ENCODE measurements at regions not wholly inside any gene's neighbourhood (a gene's known extent, or its start where the extent isn't known, plus 50 kb on each side); places are given as distances from the start of the nearest gene placed in this dataset.
A peak's percentile ranks its signal among the peaks of the same experiment; 100 is the strongest.

DNA sequence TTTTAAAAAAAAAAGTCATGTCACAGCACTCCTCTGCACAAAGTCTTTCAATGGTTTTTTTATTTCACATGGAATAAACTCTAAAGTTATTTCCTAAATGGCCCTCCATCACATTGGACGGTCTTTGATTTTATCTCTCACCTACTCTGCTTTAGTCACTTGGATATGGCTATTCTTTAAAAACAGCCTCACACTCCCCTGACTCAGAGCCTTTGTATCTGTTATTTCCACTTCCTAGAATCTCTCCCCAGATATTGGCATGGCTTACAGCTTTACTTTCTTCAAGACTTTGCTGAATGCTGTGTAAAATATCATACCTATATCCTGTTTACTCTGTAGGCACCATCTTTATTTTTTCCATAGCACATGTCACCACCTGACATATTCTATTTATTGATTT lies 194.7 kb upstream of the MCHR2 start:
- FAIRE-seq: no peak
- DNase-seq: no peak
- H3K27ac ChIP-seq (ENCODE audit: low read depth in 2 of 2, low read length in 2 of 2): no peak overlapping the region
- TF ChIP-seq CTCF (IDR thresholded peaks at IDR 0.05; ENCODE audit: borderline replicate concordance, extremely low read depth, insufficient read depth): no peak
- no peaks in the 10 kb centered on the region for H3K27me3 ChIP-seq (ENCODE audit: control insufficient read depth, insufficient read depth, low read length)
- H3K9me3 ChIP-seq (ENCODE audit: control insufficient read depth in 2 of 3, insufficient read depth in 1 of 3, low read length in 3 of 3): no peaks in the 10 kb centered on the region
- no peak overlapping the region for H3K4me3 ChIP-seq (ENCODE audit: low read length in 3 of 3)
- no peaks in the 10 kb centered on the region for H3K36me3 ChIP-seq (ENCODE audit: control insufficient read depth in 2 of 3, insufficient read depth in 3 of 3, low read length in 3 of 3)
- no peak overlapping the region for H3K9ac ChIP-seq (ENCODE audit: low read length in 3 of 3)
- intact Hi-C loops (cut with DNase I): no loop called here
- no peaks in the 10 kb centered on the region for H3K4me1 ChIP-seq (ENCODE audit: control insufficient read depth in 2 of 3, insufficient read depth in 2 of 3, low read depth in 1 of 3, low read length in 3 of 3)

- Histone ChIP-seq H3K9ac (ENCODE audit: low read length in 3 of 3) (no peak overlapping the region), H3K36me3 (ENCODE audit: control insufficient read depth in 2 of 3, insufficient read depth in 3 of 3, low read length in 3 of 3) (no peaks in the 10 kb centered on the region), H3K27ac (ENCODE audit: low read depth in 2 of 2, low read length in 2 of 2) (no peak overlapping the region), H3K27me3 (ENCODE audit: control insufficient read depth, insufficient read depth, low read length) (no peaks in the 10 kb centered on the region), H3K4me3 (ENCODE audit: low read length in 3 of 3) (no peak overlapping the region), H3K4me1 (ENCODE audit: control insufficient read depth in 2 of 3, insufficient read depth in 2 of 3, low read depth in 1 of 3, low read length in 3 of 3) (no peaks in the 10 kb centered on the region), H3K9me3 (ENCODE audit: control insufficient read depth in 2 of 3, insufficient read depth in 1 of 3, low read length in 3 of 3) (no peaks in the 10 kb centered on the region)
- DNase-seq: no peak
- intact Hi-C loops (cut with DNase I): no loop called here
- no peak for FAIRE-seq
- TF ChIP-seq CTCF (IDR thresholded peaks at IDR 0.05; ENCODE audit: borderline replicate concordance, extremely low read depth, insufficient read depth): no peak
Measured at GRCh38 chr6:100186552-100186951, 192.5 kb upstream of the MCHR2 start.

DNA sequence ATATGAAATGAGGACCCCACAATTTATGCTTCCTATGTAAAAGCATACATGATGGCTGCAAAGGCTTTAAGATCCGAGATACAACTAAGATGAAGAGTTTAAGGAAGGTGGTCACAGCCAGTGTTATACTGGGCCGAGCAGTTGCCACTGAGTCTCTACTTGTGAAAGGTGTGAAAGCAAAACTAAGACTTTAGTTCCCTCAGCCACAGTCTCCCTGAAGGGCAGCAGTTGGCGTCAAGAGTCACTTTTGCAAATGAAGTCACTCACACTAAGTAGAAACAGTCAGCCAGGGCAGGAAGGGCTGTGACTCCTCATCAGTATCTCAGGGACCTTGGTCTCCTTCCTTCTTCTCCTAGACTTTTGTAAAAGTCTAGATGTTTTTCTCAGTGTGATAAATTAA lies 191.6 kb upstream of the MCHR2 start:
- intact Hi-C loops (cut with DNase I): no loop called here
- no peak for FAIRE-seq
- no peak for DNase-seq
- Histone ChIP-seq H3K36me3 (ENCODE audit: control insufficient read depth in 2 of 3, insufficient read depth in 3 of 3, low read length in 3 of 3) (no peaks in the 10 kb centered on the region), H3K4me3 (ENCODE audit: low read length in 3 of 3) (no peak overlapping the region), H3K27me3 (ENCODE audit: control insufficient read depth, insufficient read depth, low read length) (no peaks in the 10 kb centered on the region), H3K9me3 (ENCODE audit: control insufficient read depth in 2 of 3, insufficient read depth in 1 of 3, low read length in 3 of 3) (no peaks in the 10 kb centered on the region), H3K27ac (ENCODE audit: low read depth in 2 of 2, low read length in 2 of 2) (no peak overlapping the region), H3K4me1 (ENCODE audit: control insufficient read depth in 2 of 3, insufficient read depth in 2 of 3, low read depth in 1 of 3, low read length in 3 of 3) (no peaks in the 10 kb centered on the region), H3K9ac (ENCODE audit: low read length in 3 of 3) (no peak overlapping the region)
- TF ChIP-seq CTCF (IDR thresholded peaks at IDR 0.05; ENCODE audit: borderline replicate concordance, extremely low read depth, insufficient read depth): no peak

GRCh38 chr6:100184473-100184872 lies 190.4 kb upstream of the MCHR2 start:
- Histone ChIP-seq H3K27ac (ENCODE audit: low read depth in 2 of 2, low read length in 2 of 2) (no peak overlapping the region), H3K36me3 (ENCODE audit: control insufficient read depth in 2 of 3, insufficient read depth in 3 of 3, low read length in 3 of 3) (no peaks in the 10 kb centered on the region), H3K4me3 (ENCODE audit: low read length in 3 of 3) (no peak overlapping the region), H3K9me3 (ENCODE audit: control insufficient read depth in 2 of 3, insufficient read depth in 1 of 3, low read length in 3 of 3) (no peaks in the 10 kb centered on the region), H3K4me1 (ENCODE audit: control insufficient read depth in 2 of 3, insufficient read depth in 2 of 3, low read depth in 1 of 3, low read length in 3 of 3) (no peaks in the 10 kb centered on the region), H3K9ac (ENCODE audit: low read length in 3 of 3) (no peak overlapping the region), H3K27me3 (ENCODE audit: control insufficient read depth, insufficient read depth, low read length) (no peaks in the 10 kb centered on the region)
- FAIRE-seq (no peak), DNase-seq (peak in 3 of 5 donors; percentile 21 to 68 (median 65))
- intact Hi-C loops (cut with DNase I): no loop called here
- no peak for TF ChIP-seq CTCF (IDR thresholded peaks at IDR 0.05; ENCODE audit: borderline replicate concordance, extremely low read depth, insufficient read depth)

All from kidney (tissue), 13 donors.